ENCODE measurements at regions not wholly inside any gene's neighbourhood (a gene's known extent, or its start where the extent isn't known, plus 50 kb on each side); places are given as distances from the start of the nearest gene placed in this dataset.

GRCh38 chr12:34188974-34189373 lies 166.7 kb downstream of the ALG10 start:
- TF ChIP-seq EZH2 (IDR thresholded peaks at IDR 0.05) (no peak), POLR2AphosphoS5 (IDR thresholded peaks at IDR 0.05; ENCODE audit: borderline replicate concordance, low read depth, low read length) (no peak), FOXP2 (optimal IDR thresholded peaks at IDR 0.05; ENCODE audit: control extremely low read depth, extremely low read length, insufficient read depth) (no peak)
